ENCODE measurements at regions not wholly inside any gene's neighbourhood (a gene's known extent, or its start where the extent isn't known, plus 50 kb on each side); places are given as distances from the start of the nearest gene placed in this dataset.

DNA sequence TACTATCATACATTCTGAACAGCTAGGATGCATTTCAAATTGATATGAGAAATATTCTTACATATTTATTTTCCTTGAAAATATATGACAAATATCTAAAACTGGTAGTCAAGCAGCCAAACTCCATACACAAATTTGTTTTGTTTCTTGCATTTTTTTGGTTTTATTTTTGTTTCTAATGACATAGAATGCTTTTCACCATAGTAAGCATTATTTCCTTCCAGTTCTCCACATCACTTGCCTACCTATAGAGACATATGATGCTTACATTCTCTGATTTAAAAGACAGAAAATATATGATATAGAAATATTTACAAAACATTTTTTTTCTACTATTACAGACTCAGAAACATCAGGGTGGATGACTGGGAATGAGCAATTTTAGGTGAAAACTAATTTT lies 726.4 kb upstream of the ADGRL4 start:
- H3K27ac ChIP-seq (replicated peaks), result no peak overlapping the region
- DNase-seq (ENCODE audit: low read depth in 1 of 2, low spot score in 1 of 2), result no peak
- no peak overlapping the region for H3K4me3 ChIP-seq (replicated peaks; ENCODE audit: insufficient read depth, low read length)
- TF ChIP-seq SPI1 (IDR thresholded peaks at IDR 0.05; ENCODE audit: borderline replicate concordance, low read depth) (no peak), POLR2AphosphoS5 (IDR thresholded peaks at IDR 0.05; ENCODE audit: low read depth) (no peak), GABPA (IDR thresholded peaks at IDR 0.05; ENCODE audit: low read depth) (no peak)
- TF ChIP-seq, protein P1, sequence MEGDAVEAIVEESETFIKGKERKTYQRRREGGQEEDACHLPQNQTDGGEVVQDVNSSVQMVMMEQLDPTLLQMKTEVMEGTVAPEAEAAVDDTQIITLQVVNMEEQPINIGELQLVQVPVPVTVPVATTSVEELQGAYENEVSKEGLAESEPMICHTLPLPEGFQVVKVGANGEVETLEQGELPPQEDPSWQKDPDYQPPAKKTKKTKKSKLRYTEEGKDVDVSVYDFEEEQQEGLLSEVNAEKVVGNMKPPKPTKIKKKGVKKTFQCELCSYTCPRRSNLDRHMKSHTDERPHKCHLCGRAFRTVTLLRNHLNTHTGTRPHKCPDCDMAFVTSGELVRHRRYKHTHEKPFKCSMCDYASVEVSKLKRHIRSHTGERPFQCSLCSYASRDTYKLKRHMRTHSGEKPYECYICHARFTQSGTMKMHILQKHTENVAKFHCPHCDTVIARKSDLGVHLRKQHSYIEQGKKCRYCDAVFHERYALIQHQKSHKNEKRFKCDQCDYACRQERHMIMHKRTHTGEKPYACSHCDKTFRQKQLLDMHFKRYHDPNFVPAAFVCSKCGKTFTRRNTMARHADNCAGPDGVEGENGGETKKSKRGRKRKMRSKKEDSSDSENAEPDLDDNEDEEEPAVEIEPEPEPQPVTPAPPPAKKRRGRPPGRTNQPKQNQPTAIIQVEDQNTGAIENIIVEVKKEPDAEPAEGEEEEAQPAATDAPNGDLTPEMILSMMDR (IDR thresholded peaks at IDR 0.05; ENCODE audit: insufficient read depth, low read length), result no peak
- TF ChIP-seq, protein P2, sequence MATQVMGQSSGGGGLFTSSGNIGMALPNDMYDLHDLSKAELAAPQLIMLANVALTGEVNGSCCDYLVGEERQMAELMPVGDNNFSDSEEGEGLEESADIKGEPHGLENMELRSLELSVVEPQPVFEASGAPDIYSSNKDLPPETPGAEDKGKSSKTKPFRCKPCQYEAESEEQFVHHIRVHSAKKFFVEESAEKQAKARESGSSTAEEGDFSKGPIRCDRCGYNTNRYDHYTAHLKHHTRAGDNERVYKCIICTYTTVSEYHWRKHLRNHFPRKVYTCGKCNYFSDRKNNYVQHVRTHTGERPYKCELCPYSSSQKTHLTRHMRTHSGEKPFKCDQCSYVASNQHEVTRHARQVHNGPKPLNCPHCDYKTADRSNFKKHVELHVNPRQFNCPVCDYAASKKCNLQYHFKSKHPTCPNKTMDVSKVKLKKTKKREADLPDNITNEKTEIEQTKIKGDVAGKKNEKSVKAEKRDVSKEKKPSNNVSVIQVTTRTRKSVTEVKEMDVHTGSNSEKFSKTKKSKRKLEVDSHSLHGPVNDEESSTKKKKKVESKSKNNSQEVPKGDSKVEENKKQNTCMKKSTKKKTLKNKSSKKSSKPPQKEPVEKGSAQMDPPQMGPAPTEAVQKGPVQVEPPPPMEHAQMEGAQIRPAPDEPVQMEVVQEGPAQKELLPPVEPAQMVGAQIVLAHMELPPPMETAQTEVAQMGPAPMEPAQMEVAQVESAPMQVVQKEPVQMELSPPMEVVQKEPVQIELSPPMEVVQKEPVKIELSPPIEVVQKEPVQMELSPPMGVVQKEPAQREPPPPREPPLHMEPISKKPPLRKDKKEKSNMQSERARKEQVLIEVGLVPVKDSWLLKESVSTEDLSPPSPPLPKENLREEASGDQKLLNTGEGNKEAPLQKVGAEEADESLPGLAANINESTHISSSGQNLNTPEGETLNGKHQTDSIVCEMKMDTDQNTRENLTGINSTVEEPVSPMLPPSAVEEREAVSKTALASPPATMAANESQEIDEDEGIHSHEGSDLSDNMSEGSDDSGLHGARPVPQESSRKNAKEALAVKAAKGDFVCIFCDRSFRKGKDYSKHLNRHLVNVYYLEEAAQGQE (IDR thresholded peaks at IDR 0.05; ENCODE audit: insufficient replicate concordance, low read depth), result no peak
- no peaks in the 10 kb centered on the region for H3K27me3 ChIP-seq (ENCODE audit: insufficient read depth, poor library complexity, severe bottlenecking)

- Histone ChIP-seq H3K27ac (replicated peaks) (no peak overlapping the region), H3K4me3 (replicated peaks; ENCODE audit: insufficient read depth, low read length) (no peak overlapping the region), H3K27me3 (ENCODE audit: insufficient read depth, poor library complexity, severe bottlenecking) (no peaks in the 10 kb centered on the region)
- TF ChIP-seq SPI1 (IDR thresholded peaks at IDR 0.05; ENCODE audit: borderline replicate concordance, low read depth) (no peak), POLR2AphosphoS5 (IDR thresholded peaks at IDR 0.05; ENCODE audit: low read depth) (no peak), GABPA (IDR thresholded peaks at IDR 0.05; ENCODE audit: low read depth) (no peak)
- TF ChIP-seq, protein P2 (IDR thresholded peaks at IDR 0.05; ENCODE audit: insufficient replicate concordance, low read depth), result no peak
- TF ChIP-seq, protein P1 (IDR thresholded peaks at IDR 0.05; ENCODE audit: insufficient read depth, low read length), result no peak
- no peak for DNase-seq (ENCODE audit: low read depth in 1 of 2, low spot score in 1 of 2)
Measured at GRCh38 chr1:79726911-79727310, 720.4 kb upstream of the ADGRL4 start.

DNA sequence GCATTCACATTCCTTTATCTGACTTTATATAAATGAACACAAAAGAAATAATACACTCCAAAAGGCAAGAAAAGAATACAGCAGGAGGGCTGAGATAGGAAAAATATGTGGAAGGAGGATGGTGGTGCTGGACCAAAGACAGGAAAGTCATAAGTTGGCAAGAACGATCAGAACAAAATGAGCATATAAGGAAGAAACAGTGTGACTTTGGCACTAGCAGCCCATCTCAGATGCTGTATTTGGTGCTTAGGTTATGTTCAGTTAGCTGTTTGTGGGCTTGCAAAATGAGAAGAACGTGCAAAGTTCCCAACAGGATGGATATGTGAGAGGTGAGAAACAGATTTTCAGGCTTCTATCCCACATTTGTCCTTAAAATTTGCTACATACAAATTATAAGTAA lies 719.8 kb upstream of the ADGRL4 start:
- no peak for DNase-seq (ENCODE audit: low read depth in 1 of 2, low spot score in 1 of 2)
- Histone ChIP-seq H3K4me3 (replicated peaks; ENCODE audit: insufficient read depth, low read length) (no peak overlapping the region), H3K27ac (replicated peaks) (no peak overlapping the region), H3K27me3 (ENCODE audit: insufficient read depth, poor library complexity, severe bottlenecking) (no peaks in the 10 kb centered on the region)
- TF ChIP-seq, protein P1 (IDR thresholded peaks at IDR 0.05; ENCODE audit: insufficient read depth, low read length), result no peak
- TF ChIP-seq POLR2AphosphoS5 (IDR thresholded peaks at IDR 0.05; ENCODE audit: low read depth), result no peak
- TF ChIP-seq GABPA (IDR thresholded peaks at IDR 0.05; ENCODE audit: low read depth), result no peak
- TF ChIP-seq, protein P2 (IDR thresholded peaks at IDR 0.05; ENCODE audit: insufficient replicate concordance, low read depth), result no peak
- no peak for TF ChIP-seq SPI1 (IDR thresholded peaks at IDR 0.05; ENCODE audit: borderline replicate concordance, low read depth)
